CD4-positive, alpha-beta T cell (primary cell): ENCODE measurements at regions not wholly inside any gene's neighbourhood (a gene's known extent, or its start where the extent isn't known, plus 50 kb on each side); places are given as distances from the start of the nearest gene placed in this dataset.

Source experiments
- ATAC-seq: fragments of 200-7000 bp; cut with Tn5 transposase; one replicate; pipeline ENCODE4 v1.10.0; 2022; ENCODE audit warnings: mild to moderate bottlenecking; ENCODE audit not compliant: poor library complexity
- CTCF ChIA-PET: fragments of 350-600 bp; sonication (Branson Sonifier 250); formaldehyde crosslinking; loops from one replicate; lab custom pipeline; 2021; ENCODE audit warnings: antibody characterized with exemption, inconsistent platforms; lab: Charles Lee
- POLR2A ChIA-PET: fragments of 350-600 bp; sonication (Branson Sonifier 250); formaldehyde crosslinking; loops from one replicate; lab custom pipeline; 2021; ENCODE audit warnings: antibody characterized with exemption, inconsistent platforms; lab: Charles Lee
- DNase-seq, 14 experiments: peaks; one replicate each; pipeline ENCODE4 v3.0.0-alpha.2; 2013 to 2020; ENCODE audit warnings: mixed read lengths in 2 of 14
- H3K27ac ChIP-seq, 2 donors: one replicate each; pipeline versions ENCODE4 v1.5.1 to v1.7.0; 2013; ENCODE audit warnings: low read length in 2 of 2, low read depth in 1 of 2, mild to moderate bottlenecking in 1 of 2
- H3K27me3 ChIP-seq, 2 experiments: 1 replicate in 1 of 2; 2 replicates in 1 of 2; pipeline versions ENCODE4 v1.6.1 to v1.7.0; 2013; ENCODE audit warnings: low read length in 2 of 2, control low read depth in 1 of 2, mild to moderate bottlenecking in 1 of 2, moderate library complexity in 1 of 2; ENCODE audit not compliant: insufficient read depth in 2 of 2, control insufficient read depth in 1 of 2
- H3K36me3 ChIP-seq: one replicate; pipeline ENCODE4 v1.6.1; 2013; ENCODE audit warnings: low read length, control low read depth; ENCODE audit not compliant: insufficient read depth
- H3K4me1 ChIP-seq: one replicate; pipeline ENCODE4 v1.6.1; 2013; ENCODE audit warnings: low read length, control low read depth; ENCODE audit not compliant: insufficient read depth
- H3K4me3 ChIP-seq: one replicate; pipeline ENCODE4 v1.5.1; 2013; ENCODE audit warnings: mild to moderate bottlenecking, low read length, moderate library complexity
- H3K9me3 ChIP-seq, 2 experiments: 1 replicate in 1 of 2; 2 replicates in 1 of 2; pipeline versions ENCODE4 v1.6.1 to v1.7.0; 2013; ENCODE audit warnings: low read length in 2 of 2, mild to moderate bottlenecking in 2 of 2, control low read depth in 1 of 2, moderate library complexity in 1 of 2; ENCODE audit not compliant: control insufficient read depth in 1 of 2, insufficient read depth in 1 of 2
- H3K27ac Mint-ChIP-seq: one replicate; pipeline ENCODE4 v1.8.0; 2020; ENCODE audit warnings: mixed read lengths
- H3K27me3 Mint-ChIP-seq: one replicate; pipeline ENCODE4 v1.8.0; 2021; ENCODE audit warnings: mixed read lengths
- H3K36me3 Mint-ChIP-seq: one replicate; pipeline ENCODE4 v1.8.0; 2021; ENCODE audit warnings: low read depth, mixed read lengths
- H3K4me1 Mint-ChIP-seq: one replicate; pipeline ENCODE4 v1.8.0; 2021; ENCODE audit warnings: low read depth, mixed read lengths
- H3K4me3 Mint-ChIP-seq: one replicate; pipeline ENCODE4 v1.8.0; 2020; ENCODE audit warnings: mild to moderate bottlenecking, mixed read lengths
- H3K9me3 Mint-ChIP-seq: one replicate; pipeline ENCODE4 v1.8.0; 2020; ENCODE audit warnings: mixed read lengths
- CTCF ChIP-seq: fragments of 200-600 bp; IDR thresholded peaks from one replicate; pipeline ENCODE4 v1.8.0; 2022; ENCODE audit warnings: antibody characterized with exemption, mild to moderate bottlenecking
- intact Hi-C, 2 experiments: fragments of 100-400 bp; cut with DNase I in 1 of 2; cut with micrococcal nuclease in 1 of 2; formaldehyde crosslinking; loops; one replicate each; pipeline versions ENCODE4 v1.15.1 to v1.9.0; 2023 to 2025; cut with DNase I, micrococcal nuclease

GRCh38 chr21:15552914-15553494 lies 176.8 kb upstream of the USP25 start:
- Mint-ChIP-seq H3K27ac (no peak overlapping the region), H3K9me3 (no peaks in the 10 kb centered on the region), H3K4me3 (no peak overlapping the region), H3K36me3 (no peaks in the 10 kb centered on the region), H3K27me3 (no peaks in the 10 kb centered on the region), H3K4me1 (peaks cover 18% of the 10 kb centered on the region)
- POLR2A ChIA-PET: interaction anchor here (0.5 to 2.5 kb wide), 5 partner anchors 32 to 488 kb away, joined by 3 to 20 read pairs (median 3); partner anchors contain the start of gene NRIP1
- intact Hi-C loops: loop anchor here (2.0 to 5.0 kb wide), 4 partner anchors 66 to 491 kb away; partner anchors contain the start of gene NRIP1 (in 1 of the 2)
- H3K4me1 ChIP-seq: peaks cover 11% of the 10 kb centered on the region
- H3K4me3 ChIP-seq: no peak overlapping the region
- peak; percentile 75 for TF ChIP-seq CTCF
- H3K36me3 ChIP-seq: no peaks in the 10 kb centered on the region
- ATAC-seq (peak; percentile 61), DNase-seq (peak in 3 of 14 experiments; percentile 32 to 41 (median 35))
- CTCF ChIA-PET: interaction anchor here (0.5 to 1.5 kb wide), 3 partner anchors 17 to 159 kb away, joined by 3 to 4 read pairs (median 3); no protein-coding TSS in a partner anchor
- no peaks in the 10 kb centered on the region for H3K27me3 ChIP-seq
- H3K27ac ChIP-seq: no peak overlapping the region
- H3K9me3 ChIP-seq: no peaks in the 10 kb centered on the region

- TF ChIP-seq CTCF: no peak
- Histone ChIP-seq H3K27me3 (no peaks in the 10 kb centered on the region), H3K9me3 (no peaks in the 10 kb centered on the region), H3K4me3 (no peak overlapping the region), H3K4me1 (peaks cover 1% of the 10 kb centered on the region), H3K36me3 (no peaks in the 10 kb centered on the region), H3K27ac (no peak overlapping the region)
- intact Hi-C loops: no loop called here
- CTCF ChIA-PET: no interaction called here
- Mint-ChIP-seq H3K4me1 (peaks cover 4% of the 10 kb centered on the region), H3K27me3 (no peaks in the 10 kb centered on the region), H3K27ac (no peak overlapping the region), H3K9me3 (no peaks in the 10 kb centered on the region), H3K4me3 (no peak overlapping the region), H3K36me3 (no peaks in the 10 kb centered on the region)
- ATAC-seq (no peak), DNase-seq (no peak)
- POLR2A ChIA-PET: no interaction called here
Measured at GRCh38 chr21:15557925-15558324, 171.9 kb upstream of the USP25 start.

- Mint-ChIP-seq H3K4me3 (no peak overlapping the region), H3K4me1 (no peaks in the 10 kb centered on the region), H3K27ac (no peak overlapping the region), H3K27me3 (no peaks in the 10 kb centered on the region), H3K9me3 (no peaks in the 10 kb centered on the region), H3K36me3 (no peaks in the 10 kb centered on the region)
- Histone ChIP-seq H3K27ac (no peak overlapping the region), H3K9me3 (no peaks in the 10 kb centered on the region), H3K4me3 (no peak overlapping the region), H3K4me1 (no peaks in the 10 kb centered on the region), H3K27me3 (no peaks in the 10 kb centered on the region), H3K36me3 (no peaks in the 10 kb centered on the region)
- DNase-seq: no peak
- no peak for TF ChIP-seq CTCF
- ChIA-PET CTCF (no interaction called here), POLR2A (no interaction called here)
- intact Hi-C loops: no loop called here
- ATAC-seq: no peak
Measured at GRCh38 chr21:15558884-15559283, 170.9 kb upstream of the USP25 start.
